ENCODE measurements at regions not wholly inside any gene's neighbourhood (a gene's known extent, or its start where the extent isn't known, plus 50 kb on each side); places are given as distances from the start of the nearest gene placed in this dataset.

- DNase-seq (ENCODE audit: low read depth), result no peak
- no peak for TF ChIP-seq CTCF (IDR thresholded peaks at IDR 0.05; ENCODE audit: control insufficient read depth, insufficient read depth, low read depth, low read length, missing control alignments)
- H3K4me3 ChIP-seq (ENCODE audit: control insufficient read depth, low read depth, low read length), result no peak overlapping the region
These were observed 870.9 kb upstream of the FRG1 start for GRCh38 chr4:189069772-189070171.

GRCh38 chr4:189071241-189071640 lies 869.4 kb upstream of the FRG1 start:
- no peak for DNase-seq (ENCODE audit: low read depth)
- H3K4me3 ChIP-seq (ENCODE audit: control insufficient read depth, low read depth, low read length), result no peak overlapping the region
- no peak for TF ChIP-seq CTCF (IDR thresholded peaks at IDR 0.05; ENCODE audit: control insufficient read depth, insufficient read depth, low read depth, low read length, missing control alignments)

- H3K4me3 ChIP-seq (ENCODE audit: control insufficient read depth, low read depth, low read length), result no peak overlapping the region
- DNase-seq (ENCODE audit: low read depth), result no peak
- TF ChIP-seq CTCF (IDR thresholded peaks at IDR 0.05; ENCODE audit: control insufficient read depth, insufficient read depth, low read depth, low read length, missing control alignments), result no peak
These were observed 866.9 kb upstream of the FRG1 start for GRCh38 chr4:189073739-189074138.

- TF ChIP-seq CTCF (IDR thresholded peaks at IDR 0.05; ENCODE audit: control insufficient read depth, insufficient read depth, low read depth, low read length, missing control alignments), result no peak
- H3K4me3 ChIP-seq (ENCODE audit: control insufficient read depth, low read depth, low read length), result no peak overlapping the region
- no peak for DNase-seq (ENCODE audit: low read depth)
These were observed 858.8 kb upstream of the FRG1 start for GRCh38 chr4:189081826-189082225.

GRCh38 chr4:189083769-189084168 lies 856.9 kb upstream of the FRG1 start:
- TF ChIP-seq CTCF (IDR thresholded peaks at IDR 0.05; ENCODE audit: control insufficient read depth, insufficient read depth, low read depth, low read length, missing control alignments), result no peak
- no peak for DNase-seq (ENCODE audit: low read depth)
- H3K4me3 ChIP-seq (ENCODE audit: control insufficient read depth, low read depth, low read length), result no peak overlapping the region

- no peak for DNase-seq (ENCODE audit: low read depth)
- TF ChIP-seq CTCF (IDR thresholded peaks at IDR 0.05; ENCODE audit: control insufficient read depth, insufficient read depth, low read depth, low read length, missing control alignments), result no peak
- no peak overlapping the region for H3K4me3 ChIP-seq (ENCODE audit: control insufficient read depth, low read depth, low read length)
These were observed 856.0 kb upstream of the FRG1 start for GRCh38 chr4:189084671-189085070.

GRCh38 chr4:189087971-189088370 lies 852.7 kb upstream of the FRG1 start:
- TF ChIP-seq CTCF (IDR thresholded peaks at IDR 0.05; ENCODE audit: control insufficient read depth, insufficient read depth, low read depth, low read length, missing control alignments), result no peak
- DNase-seq (ENCODE audit: low read depth), result no peak
- no peak overlapping the region for H3K4me3 ChIP-seq (ENCODE audit: control insufficient read depth, low read depth, low read length)

All from AG09309 (cell line).